HepG2 (cell line): ENCODE measurements at regions not wholly inside any gene's neighbourhood (a gene's known extent, or its start where the extent isn't known, plus 50 kb on each side); places are given as distances from the start of the nearest gene placed in this dataset.

Source experiments
- ATF7 ChIP-seq, 2 experiments: fragments of 450-650 bp in 1 of 2; sonication (generic) in 1 of 2; formaldehyde crosslinking in 1 of 2; IDR thresholded peaks; 2 replicates each; pipeline versions ENCODE4 v1.4.0 to v1.6.1; 2016 to 2020; ENCODE audit warnings: antibody characterized with exemption in 1 of 2, mild to moderate bottlenecking in 1 of 2, missing genetic modification reagents in 1 of 2
- HOXA3 ChIP-seq: sonication (generic); formaldehyde crosslinking; IDR thresholded peaks from 2 replicates; pipeline ENCODE4 v1.5.0; 2020; ENCODE audit warnings: missing genetic modification reagents
- MZF1 ChIP-seq: sonication (generic); formaldehyde crosslinking; IDR thresholded peaks from 2 replicates; pipeline ENCODE4 v1.8.1; 2023; ENCODE audit warnings: mild to moderate bottlenecking, missing genetic modification reagents, borderline replicate concordance
- NFATC3 ChIP-seq: sonication (generic); formaldehyde crosslinking; IDR thresholded peaks from 2 replicates; pipeline ENCODE4 v1.5.1; 2020; ENCODE audit warnings: mild to moderate bottlenecking, missing genetic modification reagents
- NR2C2 ChIP-seq: sonication (generic); formaldehyde crosslinking; IDR thresholded peaks from 2 replicates; pipeline ENCODE4 v1.4.0; 2020; ENCODE audit warnings: missing genetic modification reagents, mild to moderate bottlenecking, moderate library complexity, borderline replicate concordance
- SALL2 ChIP-seq: sonication (generic); formaldehyde crosslinking; IDR thresholded peaks from 2 replicates; pipeline ENCODE4 v1.8.1; 2023; ENCODE audit warnings: mild to moderate bottlenecking, missing genetic modification reagents, inconsistent platforms
- TBL1XR1 ChIP-seq: fragments of 150-350 bp; IDR thresholded peaks from 2 replicates; pipeline ENCODE4 v1.6.1; 2014; ENCODE audit warnings: borderline replicate concordance, low read length; ENCODE audit not compliant: partially characterized antibody
- TEAD2 ChIP-seq: sonication (generic); formaldehyde crosslinking; IDR thresholded peaks from 2 replicates; pipeline ENCODE4 v1.9.0; 2021; ENCODE audit warnings: missing genetic modification reagents
- TMF1 ChIP-seq: sonication (generic); formaldehyde crosslinking; IDR thresholded peaks from 2 replicates; pipeline ENCODE4 v1.8.1; 2022; ENCODE audit warnings: low read depth, missing genetic modification reagents
- ZFX ChIP-seq: sonication (generic); formaldehyde crosslinking; IDR thresholded peaks from 2 replicates; pipeline ENCODE4 v1.4.0; 2020; ENCODE audit warnings: mild to moderate bottlenecking, low read depth, missing genetic modification reagents, moderate library complexity
- ZNF343 ChIP-seq: sonication (generic); formaldehyde crosslinking; IDR thresholded peaks from 2 replicates; pipeline ENCODE4 v1.4.0; 2020; ENCODE audit warnings: mild to moderate bottlenecking, missing genetic modification reagents
- ZNF530 ChIP-seq: sonication (generic); formaldehyde crosslinking; IDR thresholded peaks from 2 replicates; pipeline ENCODE4 v1.5.0; 2020; ENCODE audit warnings: low read depth, mild to moderate bottlenecking, missing genetic modification reagents
- ZNF543 ChIP-seq: sonication (generic); formaldehyde crosslinking; IDR thresholded peaks from 2 replicates; pipeline ENCODE4 v1.4.0; 2020; ENCODE audit warnings: mild to moderate bottlenecking, missing genetic modification reagents
- ZNF616 ChIP-seq: sonication (generic); formaldehyde crosslinking; IDR thresholded peaks from 2 replicates; pipeline ENCODE4 v1.5.0; 2020; ENCODE audit warnings: low read depth, mild to moderate bottlenecking, missing genetic modification reagents
- ZNF619 ChIP-seq: sonication (generic); formaldehyde crosslinking; IDR thresholded peaks from 2 replicates; pipeline ENCODE4 v1.4.0; 2020; ENCODE audit warnings: mild to moderate bottlenecking, missing genetic modification reagents
- ZNF724P ChIP-seq: sonication (generic); formaldehyde crosslinking; IDR thresholded peaks from 2 replicates; pipeline ENCODE4 v1.8.0; 2022; ENCODE audit warnings: missing genetic modification reagents, borderline replicate concordance
- ZNF773 ChIP-seq: sonication (generic); formaldehyde crosslinking; IDR thresholded peaks from 2 replicates; pipeline ENCODE4 v1.4.0; 2020; ENCODE audit warnings: missing genetic modification reagents, borderline replicate concordance
- ZNF83 ChIP-seq: sonication (generic); formaldehyde crosslinking; IDR thresholded peaks from 2 replicates; pipeline ENCODE4 v1.4.0; 2020; ENCODE audit warnings: missing genetic modification reagents, mild to moderate bottlenecking, borderline replicate concordance
- TF ChIP-seq, protein P1 (sequence below): sonication (generic); formaldehyde crosslinking; IDR thresholded peaks from 2 replicates; pipeline ENCODE4 v1.5.0; 2020; ENCODE audit warnings: mild to moderate bottlenecking, missing genetic modification reagents, borderline replicate concordance
- TF ChIP-seq, protein P2 (sequence below): sonication (generic); formaldehyde crosslinking; IDR thresholded peaks from 2 replicates; pipeline ENCODE4 v1.9.0; 2021; ENCODE audit warnings: missing genetic modification reagents, mild to moderate bottlenecking, borderline replicate concordance
- TF ChIP-seq, protein P3 (sequence below): sonication (generic); formaldehyde crosslinking; conservative IDR thresholded peaks from 2 replicates; pipeline ENCODE4 v1.8.0; 2022; ENCODE audit warnings: low read depth, missing genetic modification reagents
- TF ChIP-seq, protein P4 (sequence below): sonication (generic); formaldehyde crosslinking; conservative IDR thresholded peaks from 2 replicates; pipeline ENCODE4 v1.4.0; 2020; ENCODE audit warnings: missing genetic modification reagents

DNA sequence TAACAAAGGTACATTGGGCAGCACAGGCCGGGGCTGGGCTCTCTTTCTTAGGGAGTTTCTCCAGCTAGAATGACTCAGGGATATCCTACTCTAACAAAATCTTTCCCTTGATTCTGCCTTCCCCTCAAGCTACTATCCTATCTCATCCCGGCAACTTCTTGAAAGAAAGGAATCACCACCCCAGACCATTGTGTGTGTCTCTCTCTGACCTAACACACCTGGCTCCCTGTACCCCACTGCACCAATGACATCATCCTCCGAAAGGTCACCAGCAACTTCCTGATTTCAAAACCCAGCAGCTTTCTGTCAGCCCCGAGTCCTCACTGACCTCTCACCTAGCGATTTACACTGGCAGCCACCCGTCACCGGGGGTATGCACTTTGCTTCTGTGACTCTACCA is 72.1 kb upstream of the MAP4K4 start (continued):
- TF ChIP-seq, protein P1, sequence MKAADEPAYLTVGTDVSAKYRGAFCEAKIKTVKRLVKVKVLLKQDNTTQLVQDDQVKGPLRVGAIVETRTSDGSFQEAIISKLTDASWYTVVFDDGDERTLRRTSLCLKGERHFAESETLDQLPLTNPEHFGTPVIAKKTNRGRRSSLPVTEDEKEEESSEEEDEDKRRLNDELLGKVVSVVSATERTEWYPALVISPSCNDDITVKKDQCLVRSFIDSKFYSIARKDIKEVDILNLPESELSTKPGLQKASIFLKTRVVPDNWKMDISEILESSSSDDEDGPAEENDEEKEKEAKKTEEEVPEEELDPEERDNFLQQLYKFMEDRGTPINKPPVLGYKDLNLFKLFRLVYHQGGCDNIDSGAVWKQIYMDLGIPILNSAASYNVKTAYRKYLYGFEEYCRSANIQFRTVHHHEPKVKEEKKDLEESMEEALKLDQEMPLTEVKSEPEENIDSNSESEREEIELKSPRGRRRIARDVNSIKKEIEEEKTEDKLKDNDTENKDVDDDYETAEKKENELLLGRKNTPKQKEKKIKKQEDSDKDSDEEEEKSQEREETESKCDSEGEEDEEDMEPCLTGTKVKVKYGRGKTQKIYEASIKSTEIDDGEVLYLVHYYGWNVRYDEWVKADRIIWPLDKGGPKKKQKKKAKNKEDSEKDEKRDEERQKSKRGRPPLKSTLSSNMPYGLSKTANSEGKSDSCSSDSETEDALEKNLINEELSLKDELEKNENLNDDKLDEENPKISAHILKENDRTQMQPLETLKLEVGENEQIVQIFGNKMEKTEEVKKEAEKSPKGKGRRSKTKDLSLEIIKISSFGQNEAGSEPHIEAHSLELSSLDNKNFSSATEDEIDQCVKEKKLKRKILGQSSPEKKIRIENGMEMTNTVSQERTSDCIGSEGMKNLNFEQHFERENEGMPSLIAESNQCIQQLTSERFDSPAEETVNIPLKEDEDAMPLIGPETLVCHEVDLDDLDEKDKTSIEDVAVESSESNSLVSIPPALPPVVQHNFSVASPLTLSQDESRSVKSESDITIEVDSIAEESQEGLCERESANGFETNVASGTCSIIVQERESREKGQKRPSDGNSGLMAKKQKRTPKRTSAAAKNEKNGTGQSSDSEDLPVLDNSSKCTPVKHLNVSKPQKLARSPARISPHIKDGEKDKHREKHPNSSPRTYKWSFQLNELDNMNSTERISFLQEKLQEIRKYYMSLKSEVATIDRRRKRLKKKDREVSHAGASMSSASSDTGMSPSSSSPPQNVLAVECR (CRISPR knock-in tag), result no peak; the same call in 1 of the 2 replicates
- TF ChIP-seq TEAD2 (CRISPR knock-in tag) (no peak), TBL1XR1 (no peak), NR2C2 (peak; percentile 94), HOXA3 (CRISPR knock-in tag) (peak; percentile 73), ZNF543 (CRISPR knock-in tag) (no peak), ZNF619 (CRISPR knock-in tag) (no peak), ZNF773 (CRISPR knock-in tag) (no peak), ATF7 (IDR thresholded peaks at IDR 0.05) (peak; percentile 94), ATF7 (CRISPR knock-in tag; IDR thresholded peaks at IDR 0.05) (peak; percentile 91), MZF1 (CRISPR knock-in tag) (no peak), ZNF530 (no peak), NFATC3 (CRISPR knock-in tag) (no peak), TMF1 (no peak), ZNF83 (no peak), SALL2 (CRISPR knock-in tag) (no peak), ZNF724P (CRISPR knock-in tag) (no peak), ZNF616 (CRISPR knock-in tag) (no peak), ZNF343 (CRISPR knock-in tag) (no peak), ZFX (CRISPR knock-in tag) (no peak)
- TF ChIP-seq, protein P2, sequence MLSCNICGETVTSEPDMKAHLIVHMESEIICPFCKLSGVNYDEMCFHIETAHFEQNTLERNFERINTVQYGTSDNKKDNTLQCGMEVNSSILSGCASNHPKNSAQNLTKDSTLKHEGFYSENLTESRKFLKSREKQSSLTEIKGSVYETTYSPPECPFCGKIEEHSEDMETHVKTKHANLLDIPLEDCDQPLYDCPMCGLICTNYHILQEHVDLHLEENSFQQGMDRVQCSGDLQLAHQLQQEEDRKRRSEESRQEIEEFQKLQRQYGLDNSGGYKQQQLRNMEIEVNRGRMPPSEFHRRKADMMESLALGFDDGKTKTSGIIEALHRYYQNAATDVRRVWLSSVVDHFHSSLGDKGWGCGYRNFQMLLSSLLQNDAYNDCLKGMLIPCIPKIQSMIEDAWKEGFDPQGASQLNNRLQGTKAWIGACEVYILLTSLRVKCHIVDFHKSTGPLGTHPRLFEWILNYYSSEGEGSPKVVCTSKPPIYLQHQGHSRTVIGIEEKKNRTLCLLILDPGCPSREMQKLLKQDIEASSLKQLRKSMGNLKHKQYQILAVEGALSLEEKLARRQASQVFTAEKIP, result no peak
- TF ChIP-seq, protein P3, sequence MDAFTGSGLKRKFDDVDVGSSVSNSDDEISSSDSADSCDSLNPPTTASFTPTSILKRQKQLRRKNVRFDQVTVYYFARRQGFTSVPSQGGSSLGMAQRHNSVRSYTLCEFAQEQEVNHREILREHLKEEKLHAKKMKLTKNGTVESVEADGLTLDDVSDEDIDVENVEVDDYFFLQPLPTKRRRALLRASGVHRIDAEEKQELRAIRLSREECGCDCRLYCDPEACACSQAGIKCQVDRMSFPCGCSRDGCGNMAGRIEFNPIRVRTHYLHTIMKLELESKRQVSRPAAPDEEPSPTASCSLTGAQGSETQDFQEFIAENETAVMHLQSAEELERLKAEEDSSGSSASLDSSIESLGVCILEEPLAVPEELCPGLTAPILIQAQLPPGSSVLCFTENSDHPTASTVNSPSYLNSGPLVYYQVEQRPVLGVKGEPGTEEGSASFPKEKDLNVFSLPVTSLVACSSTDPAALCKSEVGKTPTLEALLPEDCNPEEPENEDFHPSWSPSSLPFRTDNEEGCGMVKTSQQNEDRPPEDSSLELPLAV (CRISPR knock-in tag), result no peak
- TF ChIP-seq, protein P4, sequence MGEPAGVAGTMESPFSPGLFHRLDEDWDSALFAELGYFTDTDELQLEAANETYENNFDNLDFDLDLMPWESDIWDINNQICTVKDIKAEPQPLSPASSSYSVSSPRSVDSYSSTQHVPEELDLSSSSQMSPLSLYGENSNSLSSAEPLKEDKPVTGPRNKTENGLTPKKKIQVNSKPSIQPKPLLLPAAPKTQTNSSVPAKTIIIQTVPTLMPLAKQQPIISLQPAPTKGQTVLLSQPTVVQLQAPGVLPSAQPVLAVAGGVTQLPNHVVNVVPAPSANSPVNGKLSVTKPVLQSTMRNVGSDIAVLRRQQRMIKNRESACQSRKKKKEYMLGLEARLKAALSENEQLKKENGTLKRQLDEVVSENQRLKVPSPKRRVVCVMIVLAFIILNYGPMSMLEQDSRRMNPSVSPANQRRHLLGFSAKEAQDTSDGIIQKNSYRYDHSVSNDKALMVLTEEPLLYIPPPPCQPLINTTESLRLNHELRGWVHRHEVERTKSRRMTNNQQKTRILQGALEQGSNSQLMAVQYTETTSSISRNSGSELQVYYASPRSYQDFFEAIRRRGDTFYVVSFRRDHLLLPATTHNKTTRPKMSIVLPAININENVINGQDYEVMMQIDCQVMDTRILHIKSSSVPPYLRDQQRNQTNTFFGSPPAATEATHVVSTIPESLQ (CRISPR knock-in tag), result no peak
